ENCODE measurements at regions not wholly inside any gene's neighbourhood (a gene's known extent, or its start where the extent isn't known, plus 50 kb on each side); places are given as distances from the start of the nearest gene placed in this dataset.

- Histone ChIP-seq H2AFZ (ENCODE audit: insufficient read depth, low read depth, low read length, poor library complexity, severe bottlenecking) (no peak overlapping the region), H3K4me3 (replicated peaks in 1 of 3; ENCODE audit: low read depth in 2 of 3, low read length in 3 of 3) (no peak overlapping the region), H3K36me3 (replicated peaks in 1 of 2; ENCODE audit: control insufficient read depth in 1 of 2, insufficient read depth in 2 of 2, low read length in 2 of 2) (no peaks in the 10 kb centered on the region), H3K4me1 (ENCODE audit: control insufficient read depth in 1 of 2, insufficient read depth in 2 of 2, low read length in 2 of 2) (no peaks in the 10 kb centered on the region), H3K4me2 (replicated peaks; ENCODE audit: extremely low read depth, low read length, poor library complexity, severe bottlenecking) (no peak overlapping the region), H3K27me3 (ENCODE audit: control insufficient read depth in 2 of 2, insufficient read depth in 2 of 2, low read length in 2 of 2) (no peaks in the 10 kb centered on the region), H4K20me1 (ENCODE audit: insufficient read depth, low read length) (no peaks in the 10 kb centered on the region), H3K79me2 (ENCODE audit: insufficient read depth, low read length) (no peaks in the 10 kb centered on the region), H3K27ac (ENCODE audit: low read depth in 1 of 2, low read length in 2 of 2) (no peak overlapping the region), H3K9ac (ENCODE audit: insufficient read depth, low read length, poor library complexity, severe bottlenecking) (no peak overlapping the region), H3K9me3 (replicated peaks in 1 of 2; ENCODE audit: control insufficient read depth in 1 of 2, insufficient read depth in 1 of 2, low read length in 2 of 2) (no peaks in the 10 kb centered on the region)
- no peaks in the 10 kb centered on the region for H3K9me3 Mint-ChIP-seq
- intact Hi-C loops (cut with micrococcal nuclease): no loop called here
- H3K4me1 Mint-ChIP-seq: no peaks in the 10 kb centered on the region
- no peak overlapping the region for H3K4me3 Mint-ChIP-seq
- H3K36me3 Mint-ChIP-seq: no peaks in the 10 kb centered on the region
- H3K27ac Mint-ChIP-seq: no peak overlapping the region
- no peak for TF ChIP-seq CTCF (IDR thresholded peaks at IDR 0.05)
- H3K27me3 Mint-ChIP-seq (ENCODE audit: low read depth in 3 of 3): peaks cover 0 to 1% (median 0%) of the 10 kb centered on the region in 3 donors
- no CpG with 5 or more reads among the region's 1 CpG for WGBS (ENCODE audit: insufficient coverage)
- DNase-seq: no peak
These were observed 103.5 kb upstream of the PPARGC1A start for GRCh38 chr4:23993373-23993772.

GRCh38 chr4:23991444-23991843 is 101.6 kb upstream of the PPARGC1A start:
- no peaks in the 10 kb centered on the region for H4K20me1 ChIP-seq (ENCODE audit: insufficient read depth, low read length)
- H3K79me2 ChIP-seq (ENCODE audit: insufficient read depth, low read length): no peaks in the 10 kb centered on the region
- H3K4me3 ChIP-seq (replicated peaks in 1 of 3; ENCODE audit: low read depth in 2 of 3, low read length in 3 of 3): no peak overlapping the region
- H3K4me2 ChIP-seq (replicated peaks; ENCODE audit: extremely low read depth, low read length, poor library complexity, severe bottlenecking): no peak overlapping the region
- Mint-ChIP-seq H3K27me3 (ENCODE audit: low read depth in 3 of 3) (no peaks in the 10 kb centered on the region), H3K9me3 (no peaks in the 10 kb centered on the region), H3K27ac (no peak overlapping the region), H3K4me3 (no peak overlapping the region), H3K36me3 (no peaks in the 10 kb centered on the region), H3K4me1 (no peaks in the 10 kb centered on the region)
- no peaks in the 10 kb centered on the region for H3K36me3 ChIP-seq (replicated peaks in 1 of 2; ENCODE audit: control insufficient read depth in 1 of 2, insufficient read depth in 2 of 2, low read length in 2 of 2)
- no peak for TF ChIP-seq CTCF (IDR thresholded peaks at IDR 0.05)
- H3K27ac ChIP-seq (ENCODE audit: low read depth in 1 of 2, low read length in 2 of 2): no peak overlapping the region
- no peaks in the 10 kb centered on the region for H3K27me3 ChIP-seq (ENCODE audit: control insufficient read depth in 2 of 2, insufficient read depth in 2 of 2, low read length in 2 of 2)
- DNase-seq: no peak
- no peak overlapping the region for H3K9ac ChIP-seq (ENCODE audit: insufficient read depth, low read length, poor library complexity, severe bottlenecking)
- H3K4me1 ChIP-seq (ENCODE audit: control insufficient read depth in 1 of 2, insufficient read depth in 2 of 2, low read length in 2 of 2): no peaks in the 10 kb centered on the region
- no CpG with 5 or more reads among the region's 1 CpG for WGBS (ENCODE audit: insufficient coverage)
- intact Hi-C loops (cut with micrococcal nuclease): no loop called here
- no peaks in the 10 kb centered on the region for H3K9me3 ChIP-seq (replicated peaks in 1 of 2; ENCODE audit: control insufficient read depth in 1 of 2, insufficient read depth in 1 of 2, low read length in 2 of 2)
- no peak overlapping the region for H2AFZ ChIP-seq (ENCODE audit: insufficient read depth, low read depth, low read length, poor library complexity, severe bottlenecking)

Data from CD14-positive monocyte (primary cell).